NOMO-1 (cell line): ENCODE measurements at regions not wholly inside any gene's neighbourhood (a gene's known extent, or its start where the extent isn't known, plus 50 kb on each side); places are given as distances from the start of the nearest gene placed in this dataset.

Experiments
- DNase-seq, 2 experiments: peaks; one replicate each; lab custom pipeline; 2025; ENCODE audit not compliant: unreplicated experiment in 2 of 2; lab: John Stamatoyannopoulos, UW

- DNase-seq, result no peak
Observed at GRCh38 chr1:18055156-18055555, 52.4 kb upstream of the IGSF21 start.

DNA sequence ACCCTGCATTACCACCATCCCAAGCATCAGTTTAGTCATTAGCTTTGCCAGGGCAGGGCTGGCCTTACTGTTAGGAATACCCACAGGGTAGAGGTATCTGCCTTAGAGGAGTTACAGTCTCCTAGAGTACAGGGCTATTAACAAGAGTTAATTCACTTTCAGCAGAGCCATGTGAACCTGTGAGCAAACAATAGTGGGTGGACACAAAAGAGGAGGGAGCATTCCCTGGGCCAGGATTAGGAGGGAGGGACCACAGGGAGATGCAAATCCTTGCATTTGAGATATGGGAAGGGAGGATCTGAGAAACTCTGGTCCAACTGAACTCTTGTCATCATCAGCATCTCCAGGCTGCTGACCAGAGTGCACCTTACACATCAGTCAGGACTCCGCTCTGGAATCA is 51.1 kb upstream of the IGSF21 start:
- DNase-seq, result no peak

- no peak for DNase-seq
Observed at GRCh38 chr1:18057623-18058022, 50.0 kb upstream of the IGSF21 start.
